ENCODE measurements at regions not wholly inside any gene's neighbourhood (a gene's known extent, or its start where the extent isn't known, plus 50 kb on each side); places are given as distances from the start of the nearest gene placed in this dataset.

- no peak for DNase-seq (ENCODE audit: low spot score)
- no peak for TF ChIP-seq CTCF (IDR thresholded peaks at IDR 0.05)
- Histone ChIP-seq H3K27ac (no peak overlapping the region), H3K4me3 (no peak overlapping the region)
These were observed 291.4 kb upstream of the LRRTM4 start for GRCh38 chr2:77813599-77813998.

- no peak overlapping the region for H3K27ac ChIP-seq
- no peak for TF ChIP-seq CTCF (IDR thresholded peaks at IDR 0.05)
These were observed 294.4 kb upstream of the LRRTM4 start for GRCh38 chr2:77816618-77817017.

GRCh38 chr2:77818186-77818585, 296.0 kb upstream of the LRRTM4 start:
- Histone ChIP-seq H3K27ac (no peak overlapping the region), H3K4me3 (no peak overlapping the region)
- no peak for TF ChIP-seq CTCF (IDR thresholded peaks at IDR 0.05)
- DNase-seq (ENCODE audit: low spot score) = no peak

More at GRCh38 chr2:77816618-77817017, 294.4 kb upstream of the LRRTM4 start:
- H3K4me3 ChIP-seq = no peak overlapping the region
- DNase-seq (ENCODE audit: low spot score) = no peak

GRCh38 chr2:77823028-77823427, 300.9 kb upstream of the LRRTM4 start:
- no peak overlapping the region for H3K4me3 ChIP-seq
- TF ChIP-seq CTCF (IDR thresholded peaks at IDR 0.05) = no peak
- no peak overlapping the region for H3K27ac ChIP-seq
- DNase-seq (ENCODE audit: low spot score) = no peak

GRCh38 chr2:77831060-77831459, 308.9 kb upstream of the LRRTM4 start:
- Histone ChIP-seq H3K27ac (no peak overlapping the region), H3K4me3 (no peak overlapping the region)
- no peak for TF ChIP-seq CTCF (IDR thresholded peaks at IDR 0.05)
- DNase-seq (ENCODE audit: low spot score) = no peak

- DNase-seq (ENCODE audit: low spot score) = no peak
- TF ChIP-seq CTCF (IDR thresholded peaks at IDR 0.05) = no peak
- no peak overlapping the region for H3K27ac ChIP-seq
- no peak overlapping the region for H3K4me3 ChIP-seq
These were observed 309.3 kb upstream of the LRRTM4 start for GRCh38 chr2:77831471-77831870.

GRCh38 chr2:77831898-77832297, 309.7 kb upstream of the LRRTM4 start:
- DNase-seq (ENCODE audit: low spot score) = no peak
- TF ChIP-seq CTCF (IDR thresholded peaks at IDR 0.05) = no peak

More at GRCh38 chr2:77831898-77832297, 309.7 kb upstream of the LRRTM4 start:
- Histone ChIP-seq H3K4me3 (no peak overlapping the region), H3K27ac (no peak overlapping the region)

Data from coronary artery (tissue), 2 donors.